Mammary epithelial cell (primary cell): ENCODE measurements at regions not wholly inside any gene's neighbourhood (a gene's known extent, or its start where the extent isn't known, plus 50 kb on each side); places are given as distances from the start of the nearest gene placed in this dataset.

Source experiments
- CTCF ChIP-seq, 2 donors: IDR thresholded peaks in 1 of 2; conservative IDR thresholded peaks in 1 of 2; 2 replicates each; pipeline ENCODE4 v1.5.1; 2011 to 2012; ENCODE audit warnings: inconsistent platforms in 2 of 2, low read length in 2 of 2, mild to moderate bottlenecking in 2 of 2, control low read depth in 1 of 2, low read depth in 1 of 2; ENCODE audit not compliant: insufficient read depth in 1 of 2; ENCODE audit errors: extremely low read depth in 1 of 2
- EZH2 ChIP-seq: IDR thresholded peaks from 2 replicates; pipeline ENCODE4 v1.6.1; 2012; ENCODE audit warnings: low read length, inconsistent platforms, borderline replicate concordance

- TF ChIP-seq CTCF (conservative IDR thresholded peaks at IDR 0.05 in 1 of 2, IDR thresholded peaks at IDR 0.05 in 1 of 2; ENCODE audit: extremely low read depth in 1 of 2, insufficient read depth in 1 of 2, low read depth in 1 of 2, low read length in 2 of 2) = no peak
- no peak for TF ChIP-seq EZH2
These were observed 160.5 kb downstream of the TBX22 start for GRCh38 chrX:80174925-80175574.
